ENCODE measurements at regions not wholly inside any gene's neighbourhood (a gene's known extent, or its start where the extent isn't known, plus 50 kb on each side); places are given as distances from the start of the nearest gene placed in this dataset.

DNA sequence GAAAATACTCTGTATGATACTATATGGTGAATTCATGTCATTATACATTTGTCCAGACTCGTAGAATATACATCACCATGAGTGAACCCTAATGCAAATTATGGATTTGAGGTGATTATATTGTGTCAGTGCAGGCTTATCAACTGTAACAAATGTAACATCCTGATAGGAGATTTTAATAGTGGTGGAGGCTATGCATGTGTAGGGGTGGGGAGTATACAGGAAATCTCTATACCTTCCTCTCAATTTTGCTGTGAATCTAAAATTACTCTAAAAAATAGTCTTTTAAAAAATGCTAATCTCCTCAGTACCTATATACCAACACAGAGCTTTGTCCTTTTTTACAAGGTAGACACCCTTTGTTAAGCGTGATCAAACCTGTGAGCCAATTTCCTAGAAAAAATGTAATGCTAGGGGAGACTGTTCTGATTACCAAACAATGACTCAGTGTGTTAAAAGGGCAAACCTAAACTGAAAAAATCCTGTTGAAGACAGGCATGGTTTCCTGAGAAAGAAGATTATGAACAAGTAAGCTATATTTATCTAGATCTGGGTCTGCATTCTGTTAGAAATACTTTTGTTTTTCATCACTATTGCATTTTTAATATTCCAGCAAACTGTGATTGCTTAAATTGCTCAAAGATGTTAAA is 170.9 kb downstream of the DUSP6 start:
- DNase-seq = peak; percentile 61

DNA sequence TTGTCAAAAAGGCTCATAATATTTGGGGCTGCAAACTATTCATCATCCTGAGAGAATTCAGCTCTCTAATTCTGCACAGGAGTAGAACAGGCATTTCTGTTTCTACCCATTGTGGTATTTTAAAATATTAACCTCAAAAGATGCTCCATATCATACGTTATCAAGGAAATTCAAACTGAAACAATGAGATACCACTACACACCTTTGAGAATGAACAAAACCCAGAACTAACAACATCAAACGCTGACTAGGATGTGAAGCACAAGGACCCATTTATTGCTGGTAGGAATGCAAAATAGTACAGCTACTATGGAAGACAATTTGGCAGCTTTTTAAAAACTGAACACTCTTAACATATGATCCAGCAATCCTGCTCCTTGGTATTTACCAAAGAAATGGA is 171.8 kb downstream of the DUSP6 start:
- no peak for DNase-seq

- DNase-seq = peak; percentile 58
Measured at GRCh38 chr12:89179983-89180382, 172.3 kb downstream of the DUSP6 start.

DNA sequence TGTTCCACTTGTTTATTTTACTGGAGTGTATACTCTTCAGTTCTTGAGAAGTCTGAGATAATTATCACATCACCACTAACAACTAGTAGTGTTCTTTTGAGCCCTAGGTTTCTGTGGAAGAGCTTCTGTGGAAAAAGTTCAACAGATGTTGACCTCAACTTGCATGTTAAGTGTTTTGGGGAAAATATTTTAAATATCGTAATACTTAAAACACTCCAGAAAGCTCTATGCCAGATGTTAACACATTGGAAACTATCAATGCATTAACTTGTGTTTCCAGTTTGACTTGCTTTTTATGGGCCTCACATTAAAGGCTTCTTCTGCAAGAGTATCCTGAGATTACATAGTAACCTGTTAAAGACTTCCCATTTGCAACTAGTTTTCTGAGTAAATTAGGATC is 173.1 kb downstream of the DUSP6 start:
- no peak for DNase-seq

DNA sequence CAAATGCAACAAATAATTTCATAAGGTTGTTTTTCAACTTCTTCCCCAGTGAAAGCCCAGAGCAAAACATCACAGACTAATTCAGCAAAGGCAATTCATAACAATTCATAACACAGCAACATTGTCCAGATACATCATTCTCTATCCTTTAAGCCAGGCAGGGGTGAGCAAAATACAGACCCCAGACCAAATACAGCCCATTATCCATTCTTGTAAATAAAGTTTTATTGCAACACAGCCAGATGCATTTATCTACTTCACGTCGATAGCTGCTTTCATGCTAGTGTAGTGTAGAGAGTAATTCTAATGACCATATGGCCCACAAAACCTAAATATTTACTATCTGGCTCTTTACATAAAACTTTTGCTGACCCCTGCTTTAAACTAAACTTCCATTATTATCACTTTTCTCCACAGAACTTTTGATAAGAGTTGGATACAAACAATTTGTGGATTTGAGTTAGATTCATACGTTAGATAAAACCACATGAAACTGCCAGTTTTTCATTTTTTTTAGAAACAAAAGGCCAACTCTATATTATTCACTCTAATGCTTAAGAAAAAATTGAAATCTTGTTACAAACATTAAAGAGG is 174.4 kb downstream of the DUSP6 start:
- DNase-seq = no peak

- DNase-seq = peak; percentile 46
Measured at GRCh38 chr12:89176676-89177075, 175.6 kb downstream of the DUSP6 start.

DNA sequence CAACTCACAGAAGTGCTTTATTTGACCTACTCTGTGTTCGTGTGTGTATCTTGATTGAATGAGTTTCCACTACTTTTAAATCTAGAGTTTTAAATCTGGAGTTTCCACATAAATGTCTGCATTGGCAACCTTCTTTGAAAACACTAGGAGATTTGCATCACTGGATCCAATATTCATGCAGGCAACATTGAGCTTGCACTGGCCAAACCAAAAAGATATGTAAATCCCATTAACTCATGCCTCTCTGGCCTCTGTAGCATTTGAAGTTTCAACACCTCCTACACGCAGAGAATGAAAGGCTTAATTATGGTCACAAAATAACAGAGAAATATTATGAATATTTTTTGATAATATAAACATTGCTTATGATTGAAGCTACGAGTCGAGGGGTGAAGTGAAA is 178.6 kb downstream of the DUSP6 start:
- no peak for DNase-seq

GRCh38 chr12:89173096-89173495 is 179.2 kb downstream of the DUSP6 start:
- DNase-seq = no peak

DNA sequence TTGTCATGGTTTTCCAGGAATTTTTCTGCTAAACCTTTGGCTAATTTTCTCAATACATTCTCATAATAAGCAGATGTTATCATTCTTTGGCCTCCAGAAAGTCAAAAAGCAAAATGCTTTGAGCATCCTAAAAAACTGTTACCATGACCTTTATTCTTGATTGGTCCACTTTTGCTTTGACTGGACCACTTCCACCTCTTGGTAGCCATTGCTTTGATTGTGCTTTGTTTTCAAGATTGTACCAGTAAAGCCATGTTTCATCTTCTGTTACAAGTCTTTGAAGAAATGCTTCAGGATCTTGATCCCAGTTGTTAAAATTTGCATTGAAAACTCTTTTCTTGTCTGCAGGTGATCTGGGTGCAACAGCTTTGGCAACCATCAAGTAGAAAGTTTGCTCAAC is 180.1 kb downstream of the DUSP6 start:
- no peak for DNase-seq

- no peak for DNase-seq
Measured at GRCh38 chr12:89169321-89169720, 183.0 kb downstream of the DUSP6 start.

DNA sequence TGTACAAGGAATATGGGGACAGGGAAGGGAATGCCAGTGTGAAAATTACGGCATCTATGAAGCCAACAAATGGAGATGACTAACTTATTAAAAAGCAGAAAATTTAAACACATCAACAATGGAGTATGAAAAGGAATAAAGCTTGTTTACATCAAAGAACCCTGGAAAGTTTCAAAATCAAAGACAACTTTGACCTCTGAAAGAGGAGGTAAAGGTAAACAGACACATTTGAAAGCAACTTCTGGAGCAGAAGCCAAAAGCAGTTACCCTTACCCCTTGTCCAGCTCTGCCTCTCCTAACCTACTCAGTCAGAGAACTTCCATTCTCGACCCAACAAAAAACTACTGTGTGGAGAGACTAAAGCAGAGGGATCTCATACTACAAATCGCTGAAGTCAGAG is 184.3 kb downstream of the DUSP6 start:
- DNase-seq = no peak

- DNase-seq = peak; percentile 87
Measured at GRCh38 chr12:89166525-89166934, 185.8 kb downstream of the DUSP6 start.

DNA sequence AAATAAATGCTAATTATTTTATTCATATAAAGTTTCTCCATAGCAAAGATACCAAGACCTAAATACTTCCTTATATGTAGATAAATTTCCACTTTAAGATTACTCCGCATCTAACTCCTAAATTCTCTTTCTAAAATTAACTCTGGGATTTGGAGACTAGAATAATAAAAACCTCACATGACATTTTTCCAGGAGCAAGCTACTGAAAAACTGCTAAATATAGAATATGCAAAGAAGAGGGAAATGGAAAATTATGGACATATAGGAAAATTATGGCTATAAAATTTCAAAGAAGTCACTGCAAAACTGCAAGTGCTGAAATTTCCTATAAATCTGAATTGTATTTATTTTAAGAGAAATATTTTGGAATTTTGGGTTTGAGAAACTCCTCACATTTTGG is 186.2 kb downstream of the DUSP6 start:
- DNase-seq = no peak

DNA sequence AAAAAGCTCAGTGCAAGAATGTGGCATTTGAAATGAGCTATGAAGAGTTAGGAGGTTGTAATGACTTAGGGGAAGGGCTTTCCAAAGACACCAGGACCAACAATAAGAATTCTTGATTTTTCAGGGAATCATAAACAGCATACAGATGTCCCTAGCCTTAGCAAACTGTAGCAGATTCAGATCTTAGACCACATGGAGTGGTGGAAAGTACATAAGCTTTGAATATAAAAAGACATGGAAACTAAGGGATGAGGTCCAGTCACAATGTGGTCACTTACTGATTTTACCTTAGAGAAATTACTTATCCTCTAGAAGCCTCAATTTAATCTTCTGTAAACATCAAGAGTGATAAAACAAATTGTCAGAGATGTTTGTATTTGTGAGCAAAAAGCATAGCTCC is 186.6 kb downstream of the DUSP6 start:
- DNase-seq = no peak

- no peak for DNase-seq
Measured at GRCh38 chr12:89163918-89164317, 188.4 kb downstream of the DUSP6 start.

DNA sequence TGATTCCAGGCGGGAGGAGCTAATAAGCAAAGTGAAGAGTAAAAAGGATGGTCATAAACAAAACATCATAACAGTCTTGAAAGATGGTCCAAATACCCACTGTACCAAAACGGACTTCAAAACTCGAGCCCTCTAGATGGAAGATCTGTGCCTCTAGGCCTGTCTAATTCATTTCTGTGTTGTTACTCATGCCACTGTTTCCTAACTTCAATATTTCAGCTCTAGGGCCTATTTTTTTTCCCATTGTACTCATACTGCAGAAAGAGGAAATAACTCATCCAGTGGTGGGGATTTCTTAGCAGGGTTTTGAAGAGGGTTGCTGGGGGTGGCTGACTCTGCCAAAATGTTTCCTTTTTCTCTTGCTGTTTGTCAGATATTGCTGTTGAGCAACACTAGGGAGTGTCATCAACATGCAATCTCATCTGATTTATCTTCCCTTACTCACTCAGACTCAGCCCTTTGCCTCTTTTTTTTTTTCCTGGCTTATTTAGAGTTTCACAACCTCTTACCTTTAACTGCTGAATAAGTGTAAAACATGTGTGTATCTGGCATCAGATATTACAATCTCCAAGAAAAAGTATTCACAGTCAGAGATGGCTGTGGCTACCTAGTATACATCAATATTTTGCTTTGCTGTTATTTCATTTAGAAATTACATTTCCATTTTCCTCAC is 189.6 kb downstream of the DUSP6 start:
- peak; percentile 96 for DNase-seq

- peak; percentile 12 for DNase-seq
Measured at GRCh38 chr12:89161557-89161956, 190.7 kb downstream of the DUSP6 start.

DNA sequence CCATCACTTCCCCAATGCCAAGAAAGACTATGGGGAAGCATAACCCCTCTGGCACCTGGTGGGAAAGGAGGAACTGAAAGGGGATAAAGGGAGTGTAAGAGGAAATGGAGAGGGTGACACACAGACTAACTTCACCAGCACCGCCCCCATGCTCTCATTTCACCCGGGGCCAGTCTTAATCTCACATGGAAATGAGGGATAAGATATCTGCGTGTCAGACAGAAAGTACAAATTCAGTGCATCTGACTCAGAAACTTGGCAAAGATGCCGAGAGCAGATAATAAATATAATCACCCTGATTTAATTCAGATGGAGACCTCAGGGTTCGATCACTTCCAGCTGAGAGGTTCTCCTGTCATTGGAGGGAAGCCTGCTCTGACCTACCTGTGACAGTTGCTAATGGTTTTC is 191.6 kb downstream of the DUSP6 start:
- peak; percentile 67 for DNase-seq

GRCh38 chr12:89157413-89157812 is 194.9 kb downstream of the DUSP6 start:
- no peak for DNase-seq

GRCh38 chr12:89156862-89157262 is 195.4 kb downstream of the DUSP6 start:
- DNase-seq = no peak

- peak; percentile 42 for DNase-seq
Measured at GRCh38 chr12:89156340-89156739, 196.0 kb downstream of the DUSP6 start.

DNA sequence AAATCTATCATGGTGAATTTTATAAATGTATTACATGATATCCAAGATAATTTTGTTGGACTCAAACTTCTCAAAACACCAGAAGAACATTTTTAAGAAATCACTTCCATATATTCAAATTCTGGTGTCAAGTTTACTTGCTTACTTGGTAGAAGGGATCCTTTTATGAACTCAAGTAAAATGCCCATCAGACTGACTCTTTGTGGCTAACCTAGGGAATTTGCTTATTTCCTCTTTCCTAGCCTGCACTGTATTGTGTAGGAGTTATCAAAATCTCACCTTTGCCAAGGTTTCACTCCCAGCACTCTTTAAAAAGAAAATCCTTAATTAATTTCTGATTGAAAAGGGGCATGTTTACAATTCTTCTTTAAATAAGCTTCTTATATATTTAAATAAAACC is 196.5 kb downstream of the DUSP6 start:
- peak; percentile 36 for DNase-seq

DNA sequence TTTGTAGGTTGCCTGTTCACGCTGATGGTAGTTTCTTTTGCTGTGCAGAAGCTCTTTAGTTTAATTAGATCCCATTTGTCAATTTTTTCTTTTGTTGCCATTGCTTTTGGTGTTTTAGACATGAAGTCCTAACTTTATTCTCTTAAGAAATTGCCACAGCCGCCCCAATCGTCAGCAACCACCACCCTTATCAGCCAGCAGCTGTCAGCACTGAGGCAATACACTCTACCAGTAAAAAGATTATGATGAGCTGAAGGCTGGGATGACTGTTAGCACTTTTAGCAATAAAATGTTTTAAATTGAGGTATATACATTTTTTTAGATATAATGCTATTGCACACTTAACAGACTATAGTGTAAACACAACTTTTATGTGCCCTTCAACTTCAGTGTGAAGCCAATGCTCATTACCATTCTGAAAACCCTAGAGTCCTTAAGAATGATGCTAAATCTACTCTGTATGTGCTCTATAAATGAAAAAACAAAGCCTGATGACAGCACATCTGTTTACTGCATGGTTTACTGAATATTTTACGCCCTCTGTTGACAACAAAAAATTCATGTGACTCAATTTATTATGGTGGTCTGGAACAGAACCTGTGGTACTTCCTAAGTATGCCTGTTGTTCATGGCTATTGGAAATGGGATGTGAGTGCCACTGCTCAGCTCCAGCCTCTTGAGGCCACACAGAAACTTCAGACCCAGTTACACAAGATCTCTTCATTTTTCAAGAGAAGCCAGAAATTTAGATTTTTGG is 197.4 kb downstream of the DUSP6 start:
- peak; percentile 45 for DNase-seq

DNA sequence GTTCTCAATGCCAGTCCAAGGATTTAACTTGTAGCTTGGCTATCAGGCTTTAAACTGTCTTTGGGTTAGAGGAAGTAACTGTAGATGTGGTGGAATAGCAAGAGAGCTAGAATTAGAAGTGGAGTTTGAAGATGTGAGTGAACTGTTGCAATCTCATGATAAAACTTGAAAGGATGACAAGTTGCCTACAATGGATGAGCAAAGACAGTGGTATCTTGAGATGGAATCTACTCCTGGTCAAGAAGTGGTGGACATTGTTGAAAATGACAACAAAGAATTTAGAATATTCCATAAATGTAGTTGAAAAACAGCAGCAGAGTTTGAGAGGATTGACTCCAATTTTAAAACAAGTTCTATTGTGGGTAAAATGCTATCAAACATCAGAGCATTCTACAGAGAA is 199.0 kb downstream of the DUSP6 start:
- peak; percentile 27 for DNase-seq

All from OCI-M1 (cell line).